ENCODE measurements at regions not wholly inside any gene's neighbourhood (a gene's known extent, or its start where the extent isn't known, plus 50 kb on each side); places are given as distances from the start of the nearest gene placed in this dataset.

DNA sequence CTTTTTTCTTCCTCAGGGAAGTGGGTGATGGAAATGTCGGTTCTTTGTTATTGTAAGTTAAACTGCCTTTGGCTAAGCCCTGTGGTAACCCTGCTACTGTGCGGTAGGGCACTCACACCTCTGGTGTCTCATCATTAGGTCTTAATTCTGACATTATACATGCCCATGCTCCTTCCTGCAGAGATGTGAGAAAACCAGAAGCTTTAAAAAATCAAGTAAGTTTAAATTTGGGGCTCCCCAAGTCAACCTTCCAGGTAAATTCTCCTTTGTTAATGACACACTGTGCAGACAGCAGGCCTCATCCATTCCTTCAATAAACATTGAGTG, 155.8 kb downstream of the FAM43A start:
- no peaks in the 10 kb centered on the region for H3F3A ChIP-seq (ENCODE audit: control insufficient read depth, insufficient read depth)
- no peaks in the 10 kb centered on the region for H4K20me1 ChIP-seq (ENCODE audit: control insufficient read depth, insufficient read depth, low read depth, low read length)
- no peak for TF ChIP-seq EZH2phosphoT487 (IDR thresholded peaks at IDR 0.05; ENCODE audit: borderline replicate concordance, low read length)
- TF ChIP-seq, protein P1, sequence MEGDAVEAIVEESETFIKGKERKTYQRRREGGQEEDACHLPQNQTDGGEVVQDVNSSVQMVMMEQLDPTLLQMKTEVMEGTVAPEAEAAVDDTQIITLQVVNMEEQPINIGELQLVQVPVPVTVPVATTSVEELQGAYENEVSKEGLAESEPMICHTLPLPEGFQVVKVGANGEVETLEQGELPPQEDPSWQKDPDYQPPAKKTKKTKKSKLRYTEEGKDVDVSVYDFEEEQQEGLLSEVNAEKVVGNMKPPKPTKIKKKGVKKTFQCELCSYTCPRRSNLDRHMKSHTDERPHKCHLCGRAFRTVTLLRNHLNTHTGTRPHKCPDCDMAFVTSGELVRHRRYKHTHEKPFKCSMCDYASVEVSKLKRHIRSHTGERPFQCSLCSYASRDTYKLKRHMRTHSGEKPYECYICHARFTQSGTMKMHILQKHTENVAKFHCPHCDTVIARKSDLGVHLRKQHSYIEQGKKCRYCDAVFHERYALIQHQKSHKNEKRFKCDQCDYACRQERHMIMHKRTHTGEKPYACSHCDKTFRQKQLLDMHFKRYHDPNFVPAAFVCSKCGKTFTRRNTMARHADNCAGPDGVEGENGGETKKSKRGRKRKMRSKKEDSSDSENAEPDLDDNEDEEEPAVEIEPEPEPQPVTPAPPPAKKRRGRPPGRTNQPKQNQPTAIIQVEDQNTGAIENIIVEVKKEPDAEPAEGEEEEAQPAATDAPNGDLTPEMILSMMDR (IDR thresholded peaks at IDR 0.05; ENCODE audit: low read depth, low read length, poor library complexity, severe bottlenecking), result no peak
- no peak overlapping the region for H3K27ac ChIP-seq (ENCODE audit: low read depth, low read length)
- 0 out of 2 replicates have a peak, but pooled peaks cover 3% of the 10 kb centered on the region for H3K27me3 ChIP-seq (ENCODE audit: control insufficient read depth, low read length)
- H3K4me2 ChIP-seq (ENCODE audit: low read length), result no peak overlapping the region
- H3K4me1 ChIP-seq (ENCODE audit: control insufficient read depth, low read length), result no peaks in the 10 kb centered on the region
- no peaks in the 10 kb centered on the region for H3K79me2 ChIP-seq (ENCODE audit: control insufficient read depth, low read length)
- no peak overlapping the region for H3K4me3 ChIP-seq (ENCODE audit: low read length)
- no peaks in the 10 kb centered on the region for H3K9me2 ChIP-seq (replicated peaks; ENCODE audit: control insufficient read depth, low read length)
- 0 out of 2 replicates have a peak, but pooled peaks cover 3% of the 10 kb centered on the region for H3K9me3 ChIP-seq (ENCODE audit: control insufficient read depth, insufficient read depth, low read length)
- no peaks in the 10 kb centered on the region for H3K36me3 ChIP-seq (ENCODE audit: control insufficient read depth, low read length)

DNA sequence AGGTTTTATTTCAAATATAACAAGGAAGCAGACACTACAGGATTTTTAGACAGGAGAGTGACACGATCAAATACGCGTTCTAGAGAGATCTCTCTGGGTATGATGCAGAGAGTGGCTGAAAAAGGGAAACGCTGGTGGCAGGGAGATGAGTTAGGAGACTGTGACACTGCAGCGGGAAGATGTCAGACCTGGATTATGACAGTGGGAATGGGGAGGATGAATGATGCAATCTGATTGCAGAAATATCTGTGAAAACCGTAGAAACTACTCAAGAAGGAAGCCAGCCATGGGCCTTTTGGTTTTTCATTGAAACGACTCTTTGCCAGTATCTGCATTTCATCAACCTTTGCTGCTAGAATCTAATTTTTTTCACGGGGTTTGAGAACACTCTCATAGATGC, 157.9 kb downstream of the FAM43A start:
- Histone ChIP-seq H3K79me2 (ENCODE audit: control insufficient read depth, low read length) (no peaks in the 10 kb centered on the region), H3K4me1 (ENCODE audit: control insufficient read depth, low read length) (no peaks in the 10 kb centered on the region), H4K20me1 (ENCODE audit: control insufficient read depth, insufficient read depth, low read depth, low read length) (no peaks in the 10 kb centered on the region), H3K4me2 (ENCODE audit: low read length) (no peak overlapping the region), H3K27me3 (ENCODE audit: control insufficient read depth, low read length) (0 out of 2 replicates have a peak, but pooled peaks cover 3% of the 10 kb centered on the region), H3K9me2 (replicated peaks; ENCODE audit: control insufficient read depth, low read length) (no peaks in the 10 kb centered on the region), H3F3A (ENCODE audit: control insufficient read depth, insufficient read depth) (no peaks in the 10 kb centered on the region), H3K9me3 (ENCODE audit: control insufficient read depth, insufficient read depth, low read length) (0 out of 2 replicates have a peak, but pooled peaks cover 3% of the 10 kb centered on the region), H3K36me3 (ENCODE audit: control insufficient read depth, low read length) (no peaks in the 10 kb centered on the region), H3K4me3 (ENCODE audit: low read length) (no peak overlapping the region), H3K27ac (ENCODE audit: low read depth, low read length) (no peak overlapping the region)
- TF ChIP-seq, protein P1 (IDR thresholded peaks at IDR 0.05; ENCODE audit: low read depth, low read length, poor library complexity, severe bottlenecking), result no peak
- TF ChIP-seq EZH2phosphoT487 (IDR thresholded peaks at IDR 0.05; ENCODE audit: borderline replicate concordance, low read length), result no peak

DNA sequence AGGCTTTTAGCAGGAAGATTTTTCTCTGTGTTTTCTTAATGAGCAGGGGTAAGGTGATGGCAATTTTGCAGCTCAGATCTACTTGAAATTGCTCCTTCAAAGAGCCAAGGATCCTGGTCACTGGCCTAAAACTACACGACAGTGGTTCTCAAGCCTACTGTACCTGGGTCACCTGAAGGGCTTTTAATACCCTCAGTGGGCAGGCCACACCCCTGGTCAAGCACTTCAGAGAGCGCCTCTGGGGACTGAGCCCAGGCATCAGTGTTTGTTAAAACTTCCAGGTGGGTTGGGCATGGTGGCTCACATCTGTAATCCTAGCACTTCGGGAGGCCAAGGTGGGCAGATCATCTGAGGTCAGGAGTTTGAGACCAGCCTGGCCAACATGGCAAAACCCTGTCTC, 158.4 kb downstream of the FAM43A start:
- TF ChIP-seq, protein P1 (IDR thresholded peaks at IDR 0.05; ENCODE audit: low read depth, low read length, poor library complexity, severe bottlenecking), result no peak
- TF ChIP-seq EZH2phosphoT487 (IDR thresholded peaks at IDR 0.05; ENCODE audit: borderline replicate concordance, low read length), result no peak
- H3K27ac ChIP-seq (ENCODE audit: low read depth, low read length), result no peak overlapping the region
- no peaks in the 10 kb centered on the region for H3K36me3 ChIP-seq (ENCODE audit: control insufficient read depth, low read length)
- no peaks in the 10 kb centered on the region for H4K20me1 ChIP-seq (ENCODE audit: control insufficient read depth, insufficient read depth, low read depth, low read length)
- no peaks in the 10 kb centered on the region for H3K9me2 ChIP-seq (replicated peaks; ENCODE audit: control insufficient read depth, low read length)
- no peaks in the 10 kb centered on the region for H3K4me1 ChIP-seq (ENCODE audit: control insufficient read depth, low read length)
- H3K9me3 ChIP-seq (ENCODE audit: control insufficient read depth, insufficient read depth, low read length), result 0 out of 2 replicates have a peak, but pooled peaks cover 3% of the 10 kb centered on the region
- no peaks in the 10 kb centered on the region for H3F3A ChIP-seq (ENCODE audit: control insufficient read depth, insufficient read depth)
- H3K27me3 ChIP-seq (ENCODE audit: control insufficient read depth, low read length), result 0 out of 2 replicates have a peak, but pooled peaks cover 3% of the 10 kb centered on the region
- no peak overlapping the region for H3K4me3 ChIP-seq (ENCODE audit: low read length)
- no peaks in the 10 kb centered on the region for H3K79me2 ChIP-seq (ENCODE audit: control insufficient read depth, low read length)
- no peak overlapping the region for H3K4me2 ChIP-seq (ENCODE audit: low read length)

Data from DOHH2 (cell line).